ENCODE measurements at regions not wholly inside any gene's neighbourhood (a gene's known extent, or its start where the extent isn't known, plus 50 kb on each side); places are given as distances from the start of the nearest gene placed in this dataset.

DNA sequence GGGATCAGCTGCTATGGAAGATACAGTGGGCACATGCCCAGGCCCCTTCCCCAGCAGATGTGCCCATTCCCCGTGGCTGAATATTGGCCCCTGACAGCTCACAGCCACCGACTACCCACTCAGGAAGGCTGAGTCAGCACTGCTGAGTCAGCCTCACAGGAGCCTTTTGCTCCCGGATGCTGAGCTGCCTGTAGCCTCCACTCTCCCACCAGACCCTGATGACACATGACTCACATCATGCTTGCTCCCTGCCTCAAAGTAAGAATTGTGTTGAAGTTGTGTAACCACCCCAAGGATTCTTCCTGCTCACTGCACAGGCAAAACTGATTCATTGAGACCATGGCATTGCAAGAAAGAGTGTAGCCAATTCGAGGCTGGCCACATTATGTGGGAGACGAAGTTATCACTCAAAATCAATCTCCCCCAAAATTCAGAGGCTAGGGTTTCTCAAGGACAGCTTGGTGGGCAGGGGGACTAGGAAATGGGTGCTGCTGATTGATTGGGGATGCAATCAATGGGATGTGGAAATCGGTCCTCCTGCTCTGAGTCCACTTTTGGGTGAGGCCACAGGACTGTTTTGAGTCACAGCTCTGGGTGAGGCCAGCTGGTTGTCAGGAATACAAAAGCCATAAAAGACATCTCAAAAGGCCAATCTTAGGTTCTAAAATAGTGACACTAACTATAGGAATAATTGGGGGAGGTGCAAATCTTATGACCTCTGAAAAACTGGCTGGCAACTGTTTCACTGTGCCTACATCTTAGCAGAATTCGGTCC, 556.6 kb upstream of the CDH4 start:
- Histone ChIP-seq H3K9me3 (ENCODE audit: control insufficient read depth in 1 of 2, insufficient read depth in 1 of 2, low read length in 2 of 2) (peaks cover 0 to 4% of the 10 kb centered on the region in 2 experiments), H3K36me3 (ENCODE audit: insufficient read depth, low read length) (no peaks in the 10 kb centered on the region), H3K27me3 (ENCODE audit: control insufficient read depth in 1 of 2, insufficient read depth in 2 of 2, low read length in 2 of 2) (no peaks in the 10 kb centered on the region), H3K27ac (ENCODE audit: low read depth in 1 of 2, low read length in 2 of 2) (no peak overlapping the region), H3K4me1 (ENCODE audit: insufficient read depth, low read length) (no peaks in the 10 kb centered on the region), H3K4me3 (ENCODE audit: low read length) (no peak overlapping the region)
- Mint-ChIP-seq H3K36me3 (ENCODE audit: low read depth) (no peaks in the 10 kb centered on the region), H3K27me3 (peaks cover 10% of the 10 kb centered on the region), H3K27ac (no peak overlapping the region), H3K9me3 (no peaks in the 10 kb centered on the region), H3K4me3 (no peak overlapping the region), H3K4me1 (ENCODE audit: low read depth) (no peaks in the 10 kb centered on the region)
- DNase-seq (no peak), ATAC-seq (ENCODE audit: poor library complexity) (no peak)
- ChIA-PET POLR2A (no interaction called here), CTCF (interaction anchor here (1.5 kb wide), 1 partner anchor 10 kb away, joined by 3 read pairs; no protein-coding TSS in a partner anchor)
- TF ChIP-seq, protein P1, sequence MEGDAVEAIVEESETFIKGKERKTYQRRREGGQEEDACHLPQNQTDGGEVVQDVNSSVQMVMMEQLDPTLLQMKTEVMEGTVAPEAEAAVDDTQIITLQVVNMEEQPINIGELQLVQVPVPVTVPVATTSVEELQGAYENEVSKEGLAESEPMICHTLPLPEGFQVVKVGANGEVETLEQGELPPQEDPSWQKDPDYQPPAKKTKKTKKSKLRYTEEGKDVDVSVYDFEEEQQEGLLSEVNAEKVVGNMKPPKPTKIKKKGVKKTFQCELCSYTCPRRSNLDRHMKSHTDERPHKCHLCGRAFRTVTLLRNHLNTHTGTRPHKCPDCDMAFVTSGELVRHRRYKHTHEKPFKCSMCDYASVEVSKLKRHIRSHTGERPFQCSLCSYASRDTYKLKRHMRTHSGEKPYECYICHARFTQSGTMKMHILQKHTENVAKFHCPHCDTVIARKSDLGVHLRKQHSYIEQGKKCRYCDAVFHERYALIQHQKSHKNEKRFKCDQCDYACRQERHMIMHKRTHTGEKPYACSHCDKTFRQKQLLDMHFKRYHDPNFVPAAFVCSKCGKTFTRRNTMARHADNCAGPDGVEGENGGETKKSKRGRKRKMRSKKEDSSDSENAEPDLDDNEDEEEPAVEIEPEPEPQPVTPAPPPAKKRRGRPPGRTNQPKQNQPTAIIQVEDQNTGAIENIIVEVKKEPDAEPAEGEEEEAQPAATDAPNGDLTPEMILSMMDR (IDR thresholded peaks at IDR 0.05): no peak
- intact Hi-C loops (cut with DNase I, micrococcal nuclease): no loop called here

DNA sequence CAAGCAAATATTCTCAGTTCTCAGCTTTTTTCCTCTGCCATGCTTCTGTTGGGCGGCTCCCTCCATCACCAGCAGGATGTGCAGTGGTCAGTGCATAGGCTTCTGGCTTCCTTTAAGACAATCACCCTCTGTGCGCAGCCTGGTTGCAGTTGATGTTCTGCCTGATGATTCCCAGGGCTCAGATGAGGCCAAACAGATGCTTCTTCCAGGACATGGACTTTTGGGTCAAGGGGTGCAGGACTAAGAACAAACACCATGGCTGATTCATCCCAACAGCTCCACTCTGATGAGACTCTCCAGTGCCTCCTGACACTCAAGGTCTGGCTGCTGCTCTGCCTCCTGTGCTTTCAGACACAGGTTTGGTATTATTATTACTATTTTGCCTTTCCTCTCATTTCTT, 554.8 kb upstream of the CDH4 start:
- Histone ChIP-seq H3K27me3 (ENCODE audit: control insufficient read depth in 1 of 2, insufficient read depth in 2 of 2, low read length in 2 of 2) (no peaks in the 10 kb centered on the region), H3K27ac (ENCODE audit: low read depth in 1 of 2, low read length in 2 of 2) (no peak overlapping the region), H3K4me1 (ENCODE audit: insufficient read depth, low read length) (no peaks in the 10 kb centered on the region), H3K36me3 (ENCODE audit: insufficient read depth, low read length) (no peaks in the 10 kb centered on the region), H3K9me3 (ENCODE audit: control insufficient read depth in 1 of 2, insufficient read depth in 1 of 2, low read length in 2 of 2) (peaks cover 0 to 4% of the 10 kb centered on the region in 2 experiments), H3K4me3 (ENCODE audit: low read length) (no peak overlapping the region)
- intact Hi-C loops (cut with DNase I, micrococcal nuclease): no loop called here
- Mint-ChIP-seq H3K4me1 (ENCODE audit: low read depth) (no peaks in the 10 kb centered on the region), H3K27ac (no peak overlapping the region), H3K4me3 (no peak overlapping the region), H3K9me3 (no peaks in the 10 kb centered on the region), H3K36me3 (ENCODE audit: low read depth) (no peaks in the 10 kb centered on the region), H3K27me3 (peaks cover 4% of the 10 kb centered on the region)
- no peak for ATAC-seq (ENCODE audit: poor library complexity)
- ChIA-PET CTCF (no interaction called here), POLR2A (no interaction called here)
- no peak for DNase-seq
- TF ChIP-seq, protein P1 (IDR thresholded peaks at IDR 0.05): no peak

DNA sequence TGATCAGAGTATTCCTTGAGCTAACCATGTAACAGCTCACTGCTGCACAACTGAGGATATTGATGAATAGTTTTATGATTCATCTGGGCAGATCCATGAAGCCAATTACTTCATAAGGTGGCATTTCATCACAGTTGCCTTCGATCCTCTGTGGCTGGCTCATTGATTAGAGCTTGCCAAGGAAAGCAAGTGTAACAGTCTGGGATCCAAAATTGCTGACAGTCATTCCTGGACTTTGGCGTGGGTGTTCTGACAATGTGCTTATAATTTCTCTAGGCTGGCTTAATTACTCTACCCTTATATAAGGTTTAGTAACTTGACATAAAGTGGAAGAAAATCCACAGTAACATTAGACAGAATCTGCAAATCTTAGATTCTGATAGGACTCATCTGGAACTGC, 551.3 kb upstream of the CDH4 start:
- Mint-ChIP-seq H3K27me3 (peaks cover 11% of the 10 kb centered on the region), H3K4me1 (ENCODE audit: low read depth) (no peaks in the 10 kb centered on the region), H3K4me3 (no peak overlapping the region), H3K9me3 (no peaks in the 10 kb centered on the region), H3K27ac (no peak overlapping the region), H3K36me3 (ENCODE audit: low read depth) (no peaks in the 10 kb centered on the region)
- Histone ChIP-seq H3K36me3 (ENCODE audit: insufficient read depth, low read length) (no peaks in the 10 kb centered on the region), H3K4me3 (ENCODE audit: low read length) (no peak overlapping the region), H3K27ac (ENCODE audit: low read depth in 1 of 2, low read length in 2 of 2) (no peak overlapping the region), H3K4me1 (ENCODE audit: insufficient read depth, low read length) (no peaks in the 10 kb centered on the region), H3K9me3 (ENCODE audit: control insufficient read depth in 1 of 2, insufficient read depth in 1 of 2, low read length in 2 of 2) (peaks cover 0 to 4% of the 10 kb centered on the region in 2 experiments), H3K27me3 (ENCODE audit: control insufficient read depth in 1 of 2, insufficient read depth in 2 of 2, low read length in 2 of 2) (peaks cover 0 to 5% of the 10 kb centered on the region in 2 experiments)
- DNase-seq (no peak), ATAC-seq (ENCODE audit: poor library complexity) (no peak)
- ChIA-PET CTCF (no interaction called here), POLR2A (no interaction called here)
- TF ChIP-seq, protein P1 (IDR thresholded peaks at IDR 0.05): no peak
- intact Hi-C loops (cut with DNase I, micrococcal nuclease): no loop called here

All from CD4-positive, alpha-beta T cell (primary cell).